GM21390 (cell line): ENCODE measurements at regions not wholly inside any gene's neighbourhood (a gene's known extent, or its start where the extent isn't known, plus 50 kb on each side); places are given as distances from the start of the nearest gene placed in this dataset.
"Not testable (repeated sequence)": the region's sequence is repeated elsewhere in the genome, so short reads cannot be mapped to it uniquely, and the experiment has no call there.

Source experiments
- ATAC-seq: cut with Tn5 transposase; IDR thresholded peaks from one replicate; pipeline ENCODE4 v1.9.1; 2021; ENCODE audit not compliant: unreplicated experiment

GRCh38 chr16:5305023-5305422 is 207.4 kb upstream of the EEF2KMT start:
- no peak for ATAC-seq

GRCh38 chr16:5302372-5303114 is 204.9 kb upstream of the EEF2KMT start:
- no peak for ATAC-seq

GRCh38 chr16:5298202-5298601 is 200.6 kb upstream of the EEF2KMT start:
- ATAC-seq: no peak

- no peak for ATAC-seq
These were observed 198.6 kb upstream of the EEF2KMT start for GRCh38 chr16:5296176-5296575.

GRCh38 chr16:5295304-5295703 is 197.7 kb upstream of the EEF2KMT start:
- ATAC-seq: not testable (repeated sequence)

GRCh38 chr16:5282152-5282551 is 184.6 kb upstream of the EEF2KMT start:
- not testable (repeated sequence) for ATAC-seq

- ATAC-seq: no peak
These were observed 159.9 kb upstream of the EEF2KMT start for GRCh38 chr16:5257462-5257861.

- no peak for ATAC-seq
These were observed 155.2 kb upstream of the EEF2KMT start for GRCh38 chr16:5252791-5253190.

GRCh38 chr16:5247403-5247802 is 149.8 kb upstream of the EEF2KMT start:
- ATAC-seq: not testable (repeated sequence)

GRCh38 chr16:5240278-5240626 is 142.7 kb upstream of the EEF2KMT start:
- not testable (repeated sequence) for ATAC-seq

GRCh38 chr16:5239472-5240277 is 142.1 kb upstream of the EEF2KMT start:
- not testable (repeated sequence) for ATAC-seq

GRCh38 chr16:5235119-5235518 is 137.5 kb upstream of the EEF2KMT start:
- ATAC-seq: no peak

- no peak for ATAC-seq
These were observed 136.9 kb upstream of the EEF2KMT start for GRCh38 chr16:5234295-5235050.

- no peak for ATAC-seq
These were observed 133.7 kb upstream of the EEF2KMT start for GRCh38 chr16:5231246-5231759.

- ATAC-seq: no peak
These were observed 130.8 kb upstream of the EEF2KMT start for GRCh38 chr16:5228369-5228768.

GRCh38 chr16:5225931-5226655 is 128.5 kb upstream of the EEF2KMT start:
- ATAC-seq: no peak

GRCh38 chr16:5222761-5223160 is 125.2 kb upstream of the EEF2KMT start:
- no peak for ATAC-seq

- ATAC-seq: not testable (repeated sequence)
These were observed 124.2 kb upstream of the EEF2KMT start for GRCh38 chr16:5221831-5222230.

- no peak for ATAC-seq
These were observed 123.1 kb upstream of the EEF2KMT start for GRCh38 chr16:5220705-5221104.

- ATAC-seq: no peak
These were observed 119.0 kb upstream of the EEF2KMT start for GRCh38 chr16:5216441-5217080.
